HFF-Myc (cell line): ENCODE measurements at regions not wholly inside any gene's neighbourhood (a gene's known extent, or its start where the extent isn't known, plus 50 kb on each side); places are given as distances from the start of the nearest gene placed in this dataset.

Experiments
- DNase-seq: peaks from one replicate; pipeline ENCODE4 v3.0.0-alpha.2; 2011; ENCODE audit warnings: low read depth; ENCODE audit errors: extremely low read depth
- H3K4me3 ChIP-seq: replicated peaks from 2 replicates; pipeline ENCODE4 v1.5.1; 2011; ENCODE audit warnings: low read depth, mild to moderate bottlenecking, control low read depth, low read length
- CTCF ChIP-seq: IDR thresholded peaks from 2 replicates; pipeline ENCODE4 v1.5.1; 2012; ENCODE audit warnings: mild to moderate bottlenecking, low read depth, low read length, control low read depth; ENCODE audit errors: missing control alignments

DNA sequence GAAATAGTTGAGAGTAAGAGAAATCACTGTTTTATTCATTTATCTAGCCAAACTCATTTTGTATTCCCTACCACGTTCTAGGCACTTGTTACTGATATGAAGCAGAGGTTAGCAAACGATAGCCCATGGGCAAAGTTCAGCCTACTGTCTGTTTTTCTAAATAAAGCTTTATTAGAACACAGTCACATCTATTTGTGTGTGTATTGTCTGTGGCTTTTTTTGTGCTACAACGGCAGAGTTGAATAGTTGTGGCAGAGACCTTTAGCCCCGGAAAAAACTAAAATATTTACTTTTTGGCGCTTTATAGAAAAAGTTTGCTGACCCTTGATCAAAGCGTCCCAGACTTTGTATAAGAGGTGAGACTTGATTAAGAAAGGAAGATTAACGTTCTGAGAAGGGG, 289.1 kb upstream of the CFAP20DC start:
- no peak for DNase-seq
- no peak for TF ChIP-seq CTCF
- no peak overlapping the region for H3K4me3 ChIP-seq

DNA sequence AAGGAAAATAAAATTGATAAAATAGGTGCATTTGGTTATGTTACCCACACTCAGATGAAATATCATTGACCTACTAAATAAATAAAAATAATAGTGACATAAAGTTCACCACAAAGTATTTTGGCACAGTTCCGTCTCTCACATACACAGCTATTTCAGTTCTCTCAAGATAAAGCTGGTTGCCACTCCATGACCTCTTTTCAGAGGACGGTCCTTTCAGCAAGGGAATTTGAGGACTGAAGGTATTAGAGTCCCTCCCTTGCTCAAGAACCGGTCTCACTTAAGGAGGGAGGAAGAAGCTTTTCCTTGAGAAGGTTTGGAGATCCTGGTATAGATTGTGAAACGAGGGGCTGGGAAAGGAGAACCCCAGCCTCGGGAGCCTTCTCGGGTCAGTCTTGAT, 285.5 kb upstream of the CFAP20DC start:
- no peak for TF ChIP-seq CTCF
- no peak overlapping the region for H3K4me3 ChIP-seq
- DNase-seq, result no peak

DNA sequence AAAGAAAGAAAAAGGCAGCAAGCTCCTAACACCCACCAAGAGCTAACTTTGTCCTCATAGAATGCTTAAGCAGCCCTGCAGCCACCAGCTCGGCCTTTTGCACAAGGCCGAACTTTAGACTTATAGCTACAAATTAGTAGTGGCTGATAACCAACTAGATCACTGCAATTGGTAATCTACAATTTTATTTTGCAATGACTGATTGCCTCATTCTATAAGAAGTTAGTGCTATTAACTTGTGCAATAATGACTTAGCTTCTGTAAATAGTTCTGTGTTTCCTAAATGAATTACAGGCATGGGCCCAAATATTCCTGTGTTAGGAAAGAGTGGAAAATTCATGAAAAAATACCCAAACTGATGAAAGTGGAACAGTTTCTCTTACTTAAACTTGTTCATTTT, 284.8 kb upstream of the CFAP20DC start:
- no peak for DNase-seq
- H3K4me3 ChIP-seq, result no peak overlapping the region
- TF ChIP-seq CTCF, result no peak

DNA sequence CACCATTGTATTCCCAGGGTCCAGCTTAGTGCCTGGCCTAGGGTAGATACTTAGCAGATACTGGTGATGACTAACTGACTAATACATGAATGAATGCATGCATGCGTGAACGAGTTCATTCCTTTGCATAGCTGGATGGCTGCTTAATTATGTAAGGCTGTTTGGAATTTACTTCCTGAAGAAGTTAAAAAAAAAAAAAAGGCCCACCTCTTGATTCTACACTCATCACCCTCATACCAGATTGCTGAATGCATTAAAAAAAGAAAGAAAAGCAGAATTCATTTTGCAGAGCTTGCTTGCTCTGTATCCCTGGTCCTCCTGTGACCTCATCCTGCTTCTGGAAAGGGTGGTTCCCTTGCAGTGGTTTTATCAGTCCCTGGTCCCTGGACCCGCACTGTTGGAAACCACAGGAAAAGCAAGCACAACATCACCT, 277.6 kb upstream of the CFAP20DC start:
- TF ChIP-seq CTCF, result no peak
- DNase-seq, result no peak
- no peak overlapping the region for H3K4me3 ChIP-seq

GRCh38 chr3:59326246-59327024, 276.6 kb upstream of the CFAP20DC start:
- no peak for DNase-seq
- no peak overlapping the region for H3K4me3 ChIP-seq
- TF ChIP-seq CTCF, result peak; percentile 54

GRCh38 chr3:59321881-59322540, 272.2 kb upstream of the CFAP20DC start:
- TF ChIP-seq CTCF, result no peak
- DNase-seq, result no peak
- H3K4me3 ChIP-seq, result no peak overlapping the region
